ENCODE measurements at regions not wholly inside any gene's neighbourhood (a gene's known extent, or its start where the extent isn't known, plus 50 kb on each side); places are given as distances from the start of the nearest gene placed in this dataset.

DNA sequence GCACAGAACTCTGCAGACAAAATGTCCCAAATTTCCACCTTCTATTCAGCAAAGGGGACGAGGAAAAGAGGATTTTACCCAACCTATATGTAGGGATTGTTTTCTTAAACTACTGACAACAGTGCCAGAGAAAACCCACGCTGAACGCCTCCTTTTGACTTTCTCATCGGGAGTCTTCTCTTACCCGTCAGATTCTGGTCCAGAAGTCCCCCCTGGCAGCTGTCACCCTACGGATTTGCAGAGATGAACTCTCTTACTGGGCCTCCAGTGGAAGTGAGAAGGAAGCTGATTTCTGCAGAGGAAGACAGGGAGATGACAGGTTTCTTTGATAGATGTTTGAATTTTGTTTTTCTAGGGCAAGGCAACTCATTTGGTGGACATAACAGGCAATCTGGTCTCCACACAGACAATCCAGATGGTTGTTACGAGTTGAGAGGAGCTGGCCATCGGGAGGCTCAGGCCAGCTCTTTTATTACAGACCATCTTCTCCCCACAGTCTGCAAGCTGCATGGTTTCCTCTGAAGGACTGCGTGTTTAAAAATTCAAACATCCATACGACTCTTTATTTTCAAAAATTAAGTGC is 804.3 kb downstream of the RNF144A start:
- TF ChIP-seq POLR2A (IDR thresholded peaks at IDR 0.05), result no peak
- TF ChIP-seq, protein P1, sequence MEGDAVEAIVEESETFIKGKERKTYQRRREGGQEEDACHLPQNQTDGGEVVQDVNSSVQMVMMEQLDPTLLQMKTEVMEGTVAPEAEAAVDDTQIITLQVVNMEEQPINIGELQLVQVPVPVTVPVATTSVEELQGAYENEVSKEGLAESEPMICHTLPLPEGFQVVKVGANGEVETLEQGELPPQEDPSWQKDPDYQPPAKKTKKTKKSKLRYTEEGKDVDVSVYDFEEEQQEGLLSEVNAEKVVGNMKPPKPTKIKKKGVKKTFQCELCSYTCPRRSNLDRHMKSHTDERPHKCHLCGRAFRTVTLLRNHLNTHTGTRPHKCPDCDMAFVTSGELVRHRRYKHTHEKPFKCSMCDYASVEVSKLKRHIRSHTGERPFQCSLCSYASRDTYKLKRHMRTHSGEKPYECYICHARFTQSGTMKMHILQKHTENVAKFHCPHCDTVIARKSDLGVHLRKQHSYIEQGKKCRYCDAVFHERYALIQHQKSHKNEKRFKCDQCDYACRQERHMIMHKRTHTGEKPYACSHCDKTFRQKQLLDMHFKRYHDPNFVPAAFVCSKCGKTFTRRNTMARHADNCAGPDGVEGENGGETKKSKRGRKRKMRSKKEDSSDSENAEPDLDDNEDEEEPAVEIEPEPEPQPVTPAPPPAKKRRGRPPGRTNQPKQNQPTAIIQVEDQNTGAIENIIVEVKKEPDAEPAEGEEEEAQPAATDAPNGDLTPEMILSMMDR (IDR thresholded peaks at IDR 0.05), result no peak
